NCI-H1105 (cell line): ENCODE measurements at regions not wholly inside any gene's neighbourhood (a gene's known extent, or its start where the extent isn't known, plus 50 kb on each side); places are given as distances from the start of the nearest gene placed in this dataset.

ENCODE experiments used
- DNase-seq: peaks from one replicate; lab custom pipeline; 2025; lab: John Stamatoyannopoulos, UW

DNA sequence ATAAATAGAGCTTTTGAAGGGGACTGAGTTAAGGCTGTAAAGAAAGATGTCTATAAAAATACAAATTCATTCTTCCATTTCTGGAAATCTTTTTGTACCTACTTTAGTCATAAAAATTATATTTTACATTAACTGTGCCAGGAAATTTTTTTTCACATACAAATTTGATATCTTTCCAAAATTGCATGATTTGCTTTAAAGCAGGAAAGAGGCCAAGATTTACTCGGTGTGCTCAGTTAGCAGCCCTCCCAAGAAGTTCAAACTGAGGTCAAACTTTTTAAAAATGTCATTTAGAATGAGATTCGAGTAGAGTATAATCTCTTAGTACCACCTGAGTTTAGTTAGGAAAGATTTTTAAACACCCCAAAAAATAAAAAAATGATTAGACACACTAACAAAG, 173.2 kb upstream of the GRIP1 start:
- no peak for DNase-seq

DNA sequence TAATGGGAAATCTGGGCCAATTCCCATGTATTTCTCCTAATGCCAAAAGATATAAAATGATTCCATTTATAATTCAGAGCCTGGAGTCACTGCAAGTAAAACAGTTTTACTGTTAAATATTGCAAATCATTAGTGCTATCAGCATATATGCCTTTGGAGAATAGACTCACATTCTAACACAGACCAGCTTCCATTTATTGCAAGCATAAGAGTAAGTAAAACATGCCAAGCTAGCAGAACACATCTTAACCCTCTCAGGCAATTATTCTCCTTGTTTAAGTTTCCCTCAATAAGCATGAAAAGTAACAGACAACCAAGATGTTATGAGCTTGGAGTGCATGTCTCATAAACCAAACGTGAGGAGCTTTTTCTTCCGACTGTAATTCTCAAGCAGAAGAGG, 173.9 kb upstream of the GRIP1 start:
- DNase-seq, result no peak

DNA sequence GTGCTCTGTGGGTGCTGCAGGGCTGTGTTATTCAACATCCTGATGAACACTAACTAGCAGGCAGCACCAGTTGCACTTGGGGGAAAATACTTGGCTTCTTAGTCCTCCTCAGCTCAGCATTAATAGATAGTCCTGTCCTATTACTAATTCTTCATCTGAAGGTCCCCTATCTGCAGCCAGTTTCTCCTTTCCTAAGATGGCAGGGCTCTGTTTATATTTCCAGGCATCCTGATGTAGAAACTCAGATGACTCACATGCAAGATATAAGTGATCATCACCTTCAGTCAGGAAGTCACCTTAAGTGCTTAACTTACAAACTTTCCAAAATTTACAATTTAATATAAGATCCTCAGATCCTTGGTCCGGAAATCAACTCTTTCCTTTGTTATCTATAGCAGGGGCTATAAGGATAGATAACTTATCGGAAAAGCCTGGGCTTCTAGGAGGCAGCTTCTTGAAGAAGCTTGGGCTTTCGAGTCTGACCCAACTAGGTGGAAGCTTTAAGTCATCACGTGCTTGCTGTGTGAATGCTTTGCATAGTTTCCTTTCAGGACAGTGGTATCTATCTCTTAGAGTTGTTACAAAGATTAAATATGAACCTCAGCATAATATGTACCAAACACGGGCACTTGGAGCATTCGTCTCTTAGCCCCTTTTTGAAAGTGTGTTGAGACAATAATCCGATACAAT, 181.0 kb upstream of the GRIP1 start:
- no peak for DNase-seq

DNA sequence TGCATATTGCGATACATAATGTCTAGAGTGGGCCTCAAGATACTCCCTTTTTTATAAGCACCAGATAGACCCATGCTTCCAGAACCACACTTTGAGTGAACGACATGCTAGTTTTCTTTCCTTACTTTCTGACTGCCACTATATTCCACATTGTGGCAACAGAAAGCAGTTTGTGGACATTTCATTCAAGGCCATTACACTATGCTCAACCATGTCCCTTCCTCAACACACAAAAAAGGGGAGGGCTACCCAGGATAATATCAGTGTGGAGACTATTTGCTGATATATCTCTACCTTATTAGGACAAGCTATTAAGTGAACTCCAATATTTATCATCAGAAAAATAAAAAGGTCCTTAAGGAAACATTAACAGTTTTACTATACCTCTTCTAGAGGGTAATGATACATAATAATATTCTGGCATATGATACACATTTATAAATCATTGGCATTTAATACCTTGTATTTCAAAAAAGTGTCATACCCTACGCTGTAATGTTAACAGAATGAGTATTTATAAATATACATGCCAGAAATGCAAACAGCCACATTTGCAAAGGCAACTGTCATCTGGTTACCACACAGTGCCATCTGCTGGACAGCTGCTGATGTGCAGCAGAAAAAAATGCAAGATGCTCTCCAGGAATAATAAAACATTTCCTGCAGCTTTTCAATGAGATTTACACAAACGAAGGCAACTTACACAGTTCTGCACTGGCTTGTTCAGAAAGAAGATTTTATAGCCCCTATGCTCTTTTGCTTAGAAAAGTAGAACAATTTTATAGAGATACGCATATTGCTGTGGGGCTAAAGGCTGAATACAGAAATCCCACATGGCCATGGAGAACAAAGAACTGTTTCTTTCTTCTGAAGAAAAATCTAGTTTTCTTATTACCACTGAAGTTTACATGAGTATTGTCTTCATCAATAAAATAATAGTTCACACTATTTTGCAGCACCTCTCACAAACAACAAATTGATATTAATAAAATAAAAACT, 182.2 kb upstream of the GRIP1 start:
- DNase-seq, result peak; percentile 47

DNA sequence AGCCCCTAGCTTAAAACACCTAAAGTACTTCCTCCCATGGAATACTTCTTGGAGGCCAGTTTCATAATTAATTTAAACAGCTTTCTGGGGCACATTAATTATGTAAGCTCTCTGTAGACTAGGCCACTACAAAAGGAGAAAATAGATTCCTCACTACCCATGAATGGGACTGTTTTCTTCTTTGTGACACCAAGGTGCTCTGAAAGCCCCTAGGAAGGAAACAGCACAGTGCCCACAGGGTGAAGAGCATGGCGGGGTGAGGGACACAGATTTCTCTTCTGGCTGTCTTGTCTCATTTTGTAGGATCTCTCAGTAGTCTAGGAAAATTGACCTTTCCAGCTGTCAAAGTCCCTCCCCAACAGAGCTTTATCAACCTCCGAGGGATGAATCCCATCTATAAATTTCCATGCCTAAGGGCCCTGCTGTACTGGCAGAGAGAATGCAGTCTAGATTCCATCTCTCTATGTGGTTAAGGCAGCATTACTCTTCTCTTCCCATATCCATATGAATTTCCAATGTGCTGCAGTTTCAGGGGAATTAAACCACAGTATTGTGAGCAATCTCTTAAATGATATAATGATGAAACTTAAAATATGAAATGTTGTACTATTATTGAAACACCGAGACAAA, 183.6 kb upstream of the GRIP1 start:
- no peak for DNase-seq

DNA sequence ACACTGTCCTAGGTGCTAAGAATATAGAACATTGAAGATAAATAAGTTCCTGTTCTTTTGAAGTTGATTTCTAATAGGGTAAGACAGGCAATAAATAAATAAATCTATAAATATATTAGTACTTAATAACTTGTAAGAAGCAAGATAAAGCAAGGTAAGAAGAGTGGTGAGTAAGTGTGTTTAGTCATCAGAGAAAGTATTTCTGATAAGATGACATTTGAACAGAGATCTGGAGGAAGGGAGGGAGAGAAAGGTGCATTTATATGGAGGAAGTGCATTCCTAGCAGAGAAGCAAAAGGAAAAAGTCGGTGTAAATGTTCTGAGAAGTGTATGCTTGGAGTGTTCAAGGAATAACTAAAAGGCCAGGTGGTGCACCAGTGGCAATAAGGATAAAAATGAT, 184.4 kb upstream of the GRIP1 start:
- no peak for DNase-seq

DNA sequence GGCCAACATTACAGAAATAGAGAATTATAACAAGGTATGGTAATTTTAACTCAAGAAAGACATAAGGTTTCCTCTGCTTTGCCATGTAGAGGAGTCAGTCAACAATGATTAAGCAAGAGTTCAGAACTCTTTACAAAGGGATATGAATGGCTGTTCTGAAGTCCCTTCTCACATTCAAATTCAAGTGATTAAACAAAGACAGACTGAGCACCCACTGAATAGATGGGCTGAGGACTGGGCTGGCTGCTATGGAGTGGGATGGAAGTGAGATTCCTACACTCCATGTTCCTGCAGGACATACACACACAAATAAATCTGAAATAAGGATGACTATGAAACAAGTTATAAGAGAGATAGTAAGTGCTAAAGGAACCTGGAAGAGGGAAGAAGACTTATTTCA, 199.0 kb upstream of the GRIP1 start:
- DNase-seq, result no peak

DNA sequence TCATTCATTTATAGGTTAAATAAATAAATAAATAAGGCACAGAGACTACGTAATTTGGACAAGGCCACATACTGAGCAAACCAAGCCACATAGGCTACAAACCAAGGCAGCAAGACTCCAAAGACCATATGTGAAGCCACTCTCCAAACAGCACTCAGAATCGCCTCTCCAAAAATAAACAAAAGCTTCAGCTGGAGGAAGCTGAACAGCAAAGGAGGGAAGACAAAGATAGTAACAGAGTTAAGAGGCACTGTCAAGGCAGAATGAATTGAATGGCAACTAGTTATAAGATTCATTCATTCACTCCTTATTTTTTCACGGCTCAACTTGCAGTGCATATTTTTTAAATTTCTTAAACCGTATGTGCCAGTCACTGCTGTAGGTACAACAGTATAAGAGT, 200.5 kb upstream of the GRIP1 start:
- no peak for DNase-seq

DNA sequence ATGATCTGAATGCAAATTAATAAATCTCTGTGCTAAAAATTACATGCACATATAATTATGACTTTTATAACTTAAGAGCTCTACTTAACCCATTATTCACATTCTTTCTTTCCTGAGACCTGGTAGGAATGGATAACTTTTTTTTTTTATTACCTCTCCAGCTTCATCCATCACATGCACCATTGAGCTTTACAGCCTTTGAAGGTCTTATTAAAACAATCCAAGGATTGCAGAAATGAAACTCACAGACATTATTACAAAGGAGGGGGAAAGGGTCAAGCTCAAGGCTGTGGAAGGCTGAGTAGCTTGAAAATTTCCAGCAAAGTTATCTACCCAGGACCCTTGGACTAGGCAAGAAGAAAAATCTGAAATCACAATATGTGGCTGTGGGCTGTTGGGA, 202.5 kb upstream of the GRIP1 start:
- DNase-seq, result no peak

DNA sequence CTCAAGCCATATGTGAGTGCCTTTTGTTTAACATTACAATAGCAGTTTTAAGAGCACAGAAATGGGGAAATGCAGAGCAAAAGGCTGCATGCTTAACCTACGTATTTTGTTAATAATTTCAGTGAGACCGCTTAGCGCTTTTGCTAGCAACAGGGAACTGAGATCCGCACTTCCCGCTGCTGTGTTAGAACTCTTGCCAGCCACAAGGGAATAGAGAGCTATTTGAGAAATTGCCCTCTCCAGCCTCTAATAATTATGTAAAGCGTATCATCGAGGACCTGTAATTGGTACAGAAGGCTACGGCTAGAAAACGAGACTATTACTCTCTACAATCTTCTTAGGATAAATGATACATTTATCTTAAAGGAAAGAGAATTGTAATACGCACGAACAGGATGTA, 205.2 kb upstream of the GRIP1 start:
- DNase-seq, result no peak

DNA sequence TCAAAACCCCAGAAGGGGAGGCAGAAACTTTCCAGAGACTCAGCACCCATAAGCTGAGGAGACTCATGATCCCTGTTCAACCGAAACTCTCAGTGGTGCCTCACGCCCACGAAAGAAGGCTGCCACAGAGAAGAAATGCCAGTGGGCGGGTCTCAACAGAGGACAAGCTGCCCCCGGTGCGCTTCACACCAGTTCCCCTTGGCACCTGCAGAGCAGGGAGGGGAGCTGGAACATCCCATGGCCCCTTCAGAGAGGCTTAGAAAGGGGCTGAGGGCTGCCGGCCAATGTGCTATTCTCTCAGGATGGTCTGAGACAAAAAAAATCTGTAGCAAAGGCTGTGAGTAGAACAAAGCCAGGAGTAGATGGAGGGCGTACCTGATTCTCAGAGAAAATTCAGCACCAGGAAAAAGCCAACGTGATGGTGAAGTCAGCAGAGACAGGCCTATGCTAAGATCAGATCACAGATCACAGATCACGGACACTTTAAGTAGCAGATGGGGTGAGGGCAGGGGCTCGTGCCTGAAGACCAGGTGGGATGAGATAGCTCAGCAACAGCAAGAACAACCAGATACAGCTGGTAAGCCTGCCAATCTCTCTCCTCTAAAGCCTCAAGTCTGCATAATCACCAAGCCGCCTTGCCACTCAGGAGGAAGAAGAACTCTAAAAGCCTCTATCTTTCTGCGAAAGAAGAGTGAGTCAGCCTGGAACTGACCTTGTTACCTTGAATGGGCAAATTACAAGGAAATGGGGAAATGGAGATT, 206.4 kb upstream of the GRIP1 start:
- DNase-seq, result no peak

DNA sequence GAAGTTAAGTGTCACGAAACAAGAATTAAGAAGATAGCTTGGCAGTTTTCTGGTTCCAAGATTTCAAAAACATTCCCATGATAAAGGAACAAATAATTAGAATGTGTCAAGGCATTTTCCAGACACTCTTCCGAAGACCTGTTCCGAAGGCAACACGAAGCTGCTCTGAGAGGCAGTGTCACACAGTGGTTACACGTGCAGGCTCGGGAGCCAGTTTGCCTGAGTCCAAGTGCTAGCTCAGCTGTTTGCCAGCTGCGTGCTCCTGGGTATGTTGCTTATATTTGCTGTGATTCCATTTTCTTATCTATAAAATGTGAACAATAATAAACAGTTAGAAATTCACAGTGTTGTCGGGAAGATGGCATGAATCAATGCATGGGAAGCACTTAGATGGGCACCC, 217.9 kb upstream of the GRIP1 start:
- DNase-seq, result no peak

DNA sequence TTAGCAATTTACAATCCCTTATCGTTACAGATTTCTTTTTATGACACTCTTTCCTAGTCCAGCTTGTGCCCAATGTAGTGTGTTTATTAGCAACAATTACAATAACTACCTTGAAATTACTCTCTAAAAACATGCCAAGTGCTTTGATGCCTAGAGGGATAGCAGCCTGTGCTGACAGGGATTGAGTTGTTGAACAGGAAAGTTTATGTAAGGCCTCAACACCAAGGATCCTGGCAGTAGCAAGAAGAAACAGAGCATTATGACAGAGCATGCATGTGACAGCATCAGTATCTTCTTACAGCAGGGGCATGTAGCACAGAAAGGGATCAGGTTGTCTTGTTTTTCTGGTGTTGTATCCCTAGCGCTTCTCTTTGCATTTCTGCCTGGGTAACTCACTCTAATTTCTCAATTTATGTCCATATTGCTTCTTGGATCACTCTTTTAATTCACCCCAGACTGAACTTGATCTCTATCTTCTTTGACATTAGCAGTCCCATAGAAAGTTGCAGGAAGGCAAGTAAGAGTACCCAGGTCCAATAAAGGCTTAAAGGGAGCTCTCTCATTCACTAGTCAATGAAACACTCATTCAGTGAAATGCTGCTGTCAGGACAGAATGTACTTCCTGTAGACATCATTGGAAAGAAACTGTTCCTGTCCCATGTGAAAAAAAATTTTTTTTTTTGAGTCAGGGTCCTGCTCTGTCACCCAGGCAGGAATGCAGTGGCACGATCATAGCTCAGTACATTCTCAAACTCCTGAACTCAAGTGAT, 220.0 kb upstream of the GRIP1 start:
- peak; percentile 49 for DNase-seq

DNA sequence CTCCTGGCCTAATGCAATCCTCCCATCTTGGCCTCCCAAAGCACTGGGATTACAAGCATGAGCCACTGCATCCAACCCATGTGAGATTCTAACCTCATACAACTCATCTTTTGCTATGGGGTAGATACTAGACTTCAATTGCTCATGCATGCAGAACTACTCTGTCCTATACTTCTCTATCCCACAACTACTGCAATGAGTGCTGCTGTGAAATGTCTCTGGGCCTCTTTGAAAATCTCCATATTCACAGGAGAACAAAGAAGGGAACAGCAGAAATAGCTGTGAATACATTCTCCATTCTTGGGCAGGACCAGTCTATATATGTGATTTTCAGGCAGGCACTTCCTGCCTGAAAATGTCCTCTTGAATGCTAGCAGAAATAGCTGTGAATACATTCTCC, 220.7 kb upstream of the GRIP1 start:
- DNase-seq, result no peak

DNA sequence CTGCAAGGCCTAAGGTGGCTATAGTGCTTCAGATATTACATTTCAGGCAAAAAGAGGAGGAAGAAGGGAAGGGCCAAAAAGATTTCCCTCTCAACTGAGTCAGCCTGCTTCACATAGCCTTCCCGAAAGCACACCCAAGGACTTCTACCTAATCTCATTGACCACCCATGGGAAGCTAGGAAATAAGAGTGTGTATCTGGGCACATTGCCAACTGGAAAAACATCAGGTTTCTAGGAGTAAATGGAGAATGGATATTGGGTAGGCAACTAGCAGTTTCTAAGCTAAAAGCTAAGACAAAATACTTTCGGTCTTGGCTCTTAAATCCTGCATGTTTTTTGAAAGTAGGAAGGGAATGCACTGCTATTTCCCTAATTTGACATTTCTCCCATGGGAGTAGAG, 221.7 kb upstream of the GRIP1 start:
- DNase-seq, result peak; percentile 53

DNA sequence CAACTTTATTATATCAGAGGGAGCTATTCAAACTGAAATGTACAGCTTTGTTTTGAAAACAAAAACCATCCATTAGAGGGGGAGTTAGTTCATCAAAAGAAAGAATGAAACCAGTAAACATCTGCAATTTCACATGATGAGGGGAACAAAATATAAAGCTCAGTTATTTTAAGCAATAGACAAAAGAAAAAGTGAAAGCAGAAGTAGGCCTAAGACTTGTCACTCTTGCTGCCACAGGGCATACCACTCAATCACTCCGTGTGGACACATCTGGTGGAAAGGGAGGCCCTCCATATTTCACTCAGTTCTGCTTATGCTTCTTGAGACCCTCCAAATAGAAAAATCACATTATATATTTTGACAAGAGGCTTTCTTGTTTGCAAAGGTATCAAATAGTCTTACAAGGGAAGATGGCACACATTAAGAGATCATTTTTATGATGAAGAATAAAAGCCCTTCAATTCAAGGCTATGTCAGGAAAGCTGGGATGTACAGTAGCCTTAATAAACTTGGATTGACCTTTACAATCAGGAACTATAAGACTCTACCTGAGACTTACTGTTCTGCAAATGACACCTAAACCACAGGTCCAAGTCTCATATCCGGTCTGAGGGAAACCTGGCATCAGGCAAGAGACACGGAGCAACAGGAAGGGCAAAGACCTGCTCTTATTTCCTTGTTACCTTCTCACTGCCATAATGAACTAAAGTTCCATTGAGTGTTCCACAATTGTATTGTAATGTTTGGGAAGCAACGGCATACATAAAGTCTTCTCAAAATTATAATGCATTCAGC, 222.5 kb upstream of the GRIP1 start:
- DNase-seq, result no peak

DNA sequence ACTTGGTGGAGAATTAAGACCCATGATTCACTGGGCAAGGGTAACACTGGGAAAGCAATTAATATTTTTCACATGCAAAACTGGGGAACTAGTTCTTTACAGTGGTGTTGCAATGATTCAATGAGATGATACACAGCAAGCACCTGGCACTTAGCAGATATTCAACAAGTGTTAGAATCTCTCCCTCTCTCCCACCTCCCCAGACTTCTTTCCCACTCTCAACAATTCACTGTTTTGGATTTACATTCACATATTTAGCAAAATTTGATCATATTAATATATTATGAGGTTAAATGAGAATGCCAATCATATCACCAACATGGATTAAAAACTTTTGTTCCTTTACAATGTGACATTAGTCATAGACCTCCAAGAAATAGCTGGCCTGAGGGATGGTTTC, 223.1 kb upstream of the GRIP1 start:
- DNase-seq, result no peak

DNA sequence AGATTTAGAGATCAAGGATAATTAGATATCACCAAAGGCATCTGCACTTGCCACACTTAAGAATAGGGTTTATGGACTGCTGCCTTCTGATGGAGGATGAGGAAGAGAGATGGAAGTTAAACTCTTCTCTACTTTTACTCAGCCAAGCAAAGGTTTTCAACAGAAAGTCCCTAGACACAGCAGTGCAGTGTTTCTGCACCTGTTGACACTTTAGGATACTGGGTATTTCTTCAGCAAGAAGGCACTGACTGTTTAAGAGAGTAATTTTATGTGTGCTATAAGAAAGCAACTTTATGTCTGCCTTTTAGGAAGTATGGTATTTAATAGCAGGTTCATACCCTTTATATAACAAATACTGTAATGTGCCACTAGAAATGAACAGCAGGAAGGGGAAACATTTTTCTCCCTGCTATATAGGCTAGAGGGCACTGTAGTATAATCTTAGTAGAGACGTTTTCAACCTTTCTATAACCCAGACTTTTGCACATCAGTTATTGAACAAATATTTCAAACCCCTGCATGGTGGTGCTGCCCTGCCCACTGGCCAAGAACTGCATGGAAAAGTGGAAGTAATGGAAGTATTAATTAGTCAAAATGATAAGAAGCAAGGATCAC, 225.0 kb upstream of the GRIP1 start:
- no peak for DNase-seq

DNA sequence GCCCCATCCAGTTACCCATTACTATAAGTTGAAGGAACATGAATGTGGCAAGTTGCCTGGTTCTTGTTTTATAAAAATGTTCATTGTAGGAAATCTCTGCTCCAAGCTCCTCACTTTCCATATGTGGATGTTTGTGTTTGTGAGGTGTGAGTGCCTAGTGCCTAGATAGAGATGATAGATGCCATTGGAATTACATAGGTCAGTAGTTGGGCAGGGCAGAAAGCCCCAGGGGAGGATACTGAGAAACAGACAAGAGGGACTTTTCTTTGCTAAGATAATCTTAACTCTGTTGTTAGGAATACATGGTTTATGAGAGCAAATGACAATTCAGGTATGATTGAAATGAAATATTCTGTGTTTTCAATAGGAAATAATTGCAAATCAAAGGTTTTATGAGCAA, 226.3 kb upstream of the GRIP1 start:
- DNase-seq, result no peak

DNA sequence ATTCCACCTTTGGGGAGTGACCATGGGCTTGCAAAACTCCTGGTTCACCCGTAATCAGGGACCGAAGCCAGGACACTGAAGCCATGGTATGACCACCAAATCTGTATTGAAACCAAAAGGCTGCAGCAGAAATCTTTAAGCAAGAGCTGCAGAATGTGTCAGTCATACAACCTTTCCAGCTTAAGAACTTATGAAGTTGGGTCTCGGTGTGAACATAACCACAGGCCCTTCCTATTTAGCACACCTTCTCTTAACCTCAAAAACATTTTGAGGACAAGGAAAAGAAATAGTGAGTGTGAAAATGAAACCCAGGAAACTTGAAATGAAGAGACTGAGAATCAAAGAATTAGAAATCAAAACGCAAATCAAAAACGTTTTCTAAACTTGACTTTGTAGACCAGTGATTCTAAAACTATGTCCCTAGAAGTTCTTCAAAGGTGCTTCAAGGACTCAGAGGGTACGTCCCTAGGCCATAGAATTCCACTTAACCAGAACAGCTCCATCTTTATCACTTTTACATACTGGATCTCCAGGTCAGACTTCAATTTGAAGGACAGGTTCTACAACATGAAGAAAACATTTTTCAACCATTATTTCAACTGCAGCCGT, 231.6 kb upstream of the GRIP1 start:
- DNase-seq, result no peak
